Gastrocnemius medialis (tissue), 4 donors: ENCODE measurements at regions not wholly inside any gene's neighbourhood (a gene's known extent, or its start where the extent isn't known, plus 50 kb on each side); places are given as distances from the start of the nearest gene placed in this dataset.
A peak's percentile ranks its signal among the peaks of the same experiment; 100 is the strongest.

Source experiments
- ATAC-seq, 2 donors: fragments of 150-250 bp; one replicate each; pipeline ENCODE4 v1.9.1; 2016
- DNase-seq, 2 donors: peaks; one replicate each; pipeline ENCODE4 v3.0.0-alpha.2; 2019
- H3K27ac ChIP-seq, 4 donors: fragments of 200-600 bp; sonication (generic); 1 replicate in 1 of 4; 2 replicates in 3 of 4; pipeline ENCODE4 v1.5.1; 2016 to 2018; ENCODE audit warnings: mild to moderate bottlenecking in 2 of 4, moderate library complexity in 1 of 4
- H3K27me3 ChIP-seq, 3 donors: fragments of 200-600 bp; sonication (generic) in 2 of 3; 1 replicate in 1 of 3; 2 replicates in 2 of 3; pipeline versions ENCODE4 v1.5.1 to v1.6.0; 2016 to 2019; ENCODE audit warnings: mild to moderate bottlenecking in 1 of 3, moderate library complexity in 1 of 3
- H3K36me3 ChIP-seq, 2 donors: fragments of 200-600 bp; sonication (generic) in 1 of 2; one replicate each; pipeline ENCODE4 v1.5.1; 2017 to 2018
- H3K4me1 ChIP-seq, 2 donors: fragments of 200-600 bp; sonication (generic) in 1 of 2; one replicate each; pipeline ENCODE4 v1.5.1; 2016 to 2017; ENCODE audit warnings: mild to moderate bottlenecking in 2 of 2
- H3K4me3 ChIP-seq, 4 donors: fragments of 200-600 bp; sonication (generic) in 3 of 4; 1 replicate in 1 of 4; 2 replicates in 3 of 4; pipeline ENCODE4 v1.5.1; 2016 to 2019; ENCODE audit warnings: mild to moderate bottlenecking in 2 of 4
- H3K9me3 ChIP-seq, 3 donors: fragments of 200-600 bp; sonication (generic) in 2 of 3; 1 replicate in 1 of 3; 2 replicates in 2 of 3; pipeline ENCODE4 v1.5.1; 2016 to 2019
- CTCF ChIP-seq, 5 experiments: fragments of 450-650 bp in 3 of 5; fragments of 200-600 bp in 2 of 5; sonication (generic) in 2 of 5; IDR thresholded peaks in 4 of 5; conservative IDR thresholded peaks in 1 of 5; 1 replicate in 4 of 5; 2 replicates in 1 of 5; pipeline ENCODE4 v1.5.1; 2016 to 2019; ENCODE audit warnings: antibody characterized with exemption in 5 of 5, mild to moderate bottlenecking in 3 of 5, moderate library complexity in 3 of 5
- POLR2A ChIP-seq, 2 donors: fragments of 450-650 bp; IDR thresholded peaks; one replicate each; pipeline ENCODE4 v1.6.1; 2017; ENCODE audit warnings: antibody characterized with exemption in 2 of 2, mild to moderate bottlenecking in 2 of 2, moderate library complexity in 2 of 2
- in situ Hi-C, 4 donors: fragments of 200-750 bp; cut with MboI; loops; one replicate each; pipeline versions ENCODE4 v1.15.0 to v1.8.0; 2017; ENCODE audit warnings: low sequenced_read_pairs in 4 of 4
- intact Hi-C: fragments of 100-400 bp; cut with DNase I; formaldehyde crosslinking; loops from one replicate; pipeline ENCODE4 v1.15.1; 2023; ENCODE audit warnings: low total_unique reads

GRCh38 chr3:22118542-22118941 lies 367.5 kb upstream of the ZNF385D start:
- ATAC-seq (peak in 1 of 2 donors; percentile 75), DNase-seq (no peak)
- H3K27ac ChIP-seq = no peak overlapping the region
- H3K9me3 ChIP-seq = no peaks in the 10 kb centered on the region
- TF ChIP-seq CTCF (IDR thresholded peaks at IDR 0.05 in 4 of 5, conservative IDR thresholded peaks at IDR 0.05 in 1 of 5) (no peak), POLR2A (IDR thresholded peaks at IDR 0.05) (no peak)
- intact Hi-C loops (loop anchor here (10.0 kb wide), 1 partner anchor 1784 kb away; no protein-coding TSS in a partner anchor), in situ Hi-C loops (loop anchor here in 1 of 4 donors (25.0 kb wide), 2 partner anchors 1606 to 1781 kb away; no protein-coding TSS in a partner anchor)
- no peaks in the 10 kb centered on the region for H3K36me3 ChIP-seq
- H3K4me3 ChIP-seq = no peak overlapping the region
- H3K27me3 ChIP-seq = no peaks in the 10 kb centered on the region
- peaks cover 0 to 4% of the 10 kb centered on the region in 2 donors for H3K4me1 ChIP-seq

GRCh38 chr3:22121068-22121701 lies 370.2 kb upstream of the ZNF385D start:
- intact Hi-C loops = no loop called here
- Histone ChIP-seq H3K9me3 (no peaks in the 10 kb centered on the region), H3K27ac (no peak overlapping the region), H3K4me3 (no peak overlapping the region), H3K27me3 (no peaks in the 10 kb centered on the region), H3K36me3 (no peaks in the 10 kb centered on the region), H3K4me1 (peaks cover 0 to 4% of the 10 kb centered on the region in 2 donors)
- no peak for TF ChIP-seq CTCF (IDR thresholded peaks at IDR 0.05 in 4 of 5, conservative IDR thresholded peaks at IDR 0.05 in 1 of 5)
- no peak for TF ChIP-seq POLR2A (IDR thresholded peaks at IDR 0.05)
- DNase-seq (no peak), ATAC-seq (no peak)
- in situ Hi-C loops = loop anchor here in 2 of 4 donors (10.0 to 25.0 kb wide), 4 partner anchors 1609 to 1784 kb away; no protein-coding TSS in a partner anchor

GRCh38 chr3:22122567-22122966 lies 371.6 kb upstream of the ZNF385D start:
- H3K4me1 ChIP-seq = peaks cover 0 to 4% of the 10 kb centered on the region in 2 donors
- ATAC-seq (no peak), DNase-seq (no peak)
- no peaks in the 10 kb centered on the region for H3K36me3 ChIP-seq
- intact Hi-C loops (no loop called here), in situ Hi-C loops (loop anchor here in 2 of 4 donors (10.0 to 25.0 kb wide), 4 partner anchors 1610 to 1785 kb away; no protein-coding TSS in a partner anchor)
- no peak overlapping the region for H3K27ac ChIP-seq
- H3K27me3 ChIP-seq = no peaks in the 10 kb centered on the region
- no peaks in the 10 kb centered on the region for H3K9me3 ChIP-seq
- no peak overlapping the region for H3K4me3 ChIP-seq
- TF ChIP-seq POLR2A (IDR thresholded peaks at IDR 0.05) (no peak), CTCF (IDR thresholded peaks at IDR 0.05 in 4 of 5, conservative IDR thresholded peaks at IDR 0.05 in 1 of 5) (no peak)

- TF ChIP-seq CTCF (IDR thresholded peaks at IDR 0.05 in 4 of 5, conservative IDR thresholded peaks at IDR 0.05 in 1 of 5) (no peak), POLR2A (IDR thresholded peaks at IDR 0.05) (no peak)
- DNase-seq (no peak), ATAC-seq (no peak)
- no peaks in the 10 kb centered on the region for H3K36me3 ChIP-seq
- no peaks in the 10 kb centered on the region for H3K4me1 ChIP-seq
- H3K27ac ChIP-seq = no peak overlapping the region
- H3K9me3 ChIP-seq = no peaks in the 10 kb centered on the region
- H3K27me3 ChIP-seq = no peaks in the 10 kb centered on the region
- intact Hi-C loops (no loop called here), in situ Hi-C loops (loop anchor here in 1 of 4 donors (10.0 kb wide), 2 partner anchors 1624 to 1784 kb away; no protein-coding TSS in a partner anchor)
- no peak overlapping the region for H3K4me3 ChIP-seq
These were observed 378.1 kb upstream of the ZNF385D start for GRCh38 chr3:22129101-22129500.
